ENCODE measurements at regions not wholly inside any gene's neighbourhood (a gene's known extent, or its start where the extent isn't known, plus 50 kb on each side); places are given as distances from the start of the nearest gene placed in this dataset.
"Not testable (repeated sequence)": the region's sequence is repeated elsewhere in the genome, so short reads cannot be mapped to it uniquely, and the experiment has no call there.

GRCh38 chr10:106384496-106384895, 780.0 kb downstream of the SORCS1 start:
- no peak for DNase-seq (ENCODE audit: low read depth)

- DNase-seq (ENCODE audit: low read depth) = no peak
Measured at GRCh38 chr10:106380706-106381105, 783.8 kb downstream of the SORCS1 start.

- DNase-seq (ENCODE audit: low read depth) = no peak
Measured at GRCh38 chr10:106378251-106378650, 786.3 kb downstream of the SORCS1 start.

- no peak for DNase-seq (ENCODE audit: low read depth)
Measured at GRCh38 chr10:106370751-106371150, 793.8 kb downstream of the SORCS1 start.

GRCh38 chr10:106360870-106361269, 803.6 kb downstream of the SORCS1 start:
- DNase-seq (ENCODE audit: low read depth) = no peak

GRCh38 chr10:106355450-106355849, 809.1 kb downstream of the SORCS1 start:
- no peak for DNase-seq (ENCODE audit: low read depth)

- no peak for DNase-seq (ENCODE audit: low read depth)
Measured at GRCh38 chr10:106348933-106349332, 815.6 kb downstream of the SORCS1 start.

- no peak for DNase-seq (ENCODE audit: low read depth)
Measured at GRCh38 chr10:106347547-106347946, 817.0 kb downstream of the SORCS1 start.

GRCh38 chr10:106343539-106343938, 821.0 kb downstream of the SORCS1 start:
- not testable (repeated sequence) for DNase-seq (ENCODE audit: low read depth)

GRCh38 chr10:106341356-106341755, 823.1 kb downstream of the SORCS1 start:
- no peak for DNase-seq (ENCODE audit: low read depth)

GRCh38 chr10:106338486-106338885, 826.0 kb downstream of the SORCS1 start:
- no peak for DNase-seq (ENCODE audit: low read depth)

- DNase-seq (ENCODE audit: low read depth) = no peak
Measured at GRCh38 chr10:106336874-106337273, 827.6 kb downstream of the SORCS1 start.

GRCh38 chr10:106327747-106328146, 836.8 kb downstream of the SORCS1 start:
- DNase-seq (ENCODE audit: low read depth) = no peak

- DNase-seq (ENCODE audit: low read depth) = no peak
Measured at GRCh38 chr10:106320876-106321275, 843.6 kb downstream of the SORCS1 start.

GRCh38 chr10:106320078-106320477, 844.4 kb downstream of the SORCS1 start:
- DNase-seq (ENCODE audit: low read depth) = no peak

- DNase-seq (ENCODE audit: low read depth) = no peak
Measured at GRCh38 chr10:106317554-106317953, 847.0 kb downstream of the SORCS1 start.

GRCh38 chr10:106313041-106313440, 851.5 kb downstream of the SORCS1 start:
- DNase-seq (ENCODE audit: low read depth) = no peak

- no peak for DNase-seq (ENCODE audit: low read depth)
Measured at GRCh38 chr10:106312087-106312486, 852.4 kb downstream of the SORCS1 start.

GRCh38 chr10:106311590-106311989, 852.9 kb downstream of the SORCS1 start:
- DNase-seq (ENCODE audit: low read depth) = no peak

- no peak for DNase-seq (ENCODE audit: low read depth)
Measured at GRCh38 chr10:106310596-106310995, 853.9 kb downstream of the SORCS1 start.

GRCh38 chr10:106309376-106309775, 855.1 kb downstream of the SORCS1 start:
- no peak for DNase-seq (ENCODE audit: low read depth)

GRCh38 chr10:106308284-106308683, 856.2 kb downstream of the SORCS1 start:
- DNase-seq (ENCODE audit: low read depth) = no peak

- no peak for DNase-seq (ENCODE audit: low read depth)
Measured at GRCh38 chr10:106304056-106304455, 860.5 kb downstream of the SORCS1 start.

GRCh38 chr10:106302961-106303360, 861.5 kb downstream of the SORCS1 start:
- no peak for DNase-seq (ENCODE audit: low read depth)

GRCh38 chr10:106301146-106301545, 863.4 kb downstream of the SORCS1 start:
- no peak for DNase-seq (ENCODE audit: low read depth)
